NCI-H1436 treated with DMSO at 0.1 percent for 48 hours (cell line): ENCODE measurements at regions not wholly inside any gene's neighbourhood (a gene's known extent, or its start where the extent isn't known, plus 50 kb on each side); places are given as distances from the start of the nearest gene placed in this dataset.

ENCODE experiments used
- DNase-seq: peaks from one replicate; lab custom pipeline; 2025; lab: John Stamatoyannopoulos, UW

DNA sequence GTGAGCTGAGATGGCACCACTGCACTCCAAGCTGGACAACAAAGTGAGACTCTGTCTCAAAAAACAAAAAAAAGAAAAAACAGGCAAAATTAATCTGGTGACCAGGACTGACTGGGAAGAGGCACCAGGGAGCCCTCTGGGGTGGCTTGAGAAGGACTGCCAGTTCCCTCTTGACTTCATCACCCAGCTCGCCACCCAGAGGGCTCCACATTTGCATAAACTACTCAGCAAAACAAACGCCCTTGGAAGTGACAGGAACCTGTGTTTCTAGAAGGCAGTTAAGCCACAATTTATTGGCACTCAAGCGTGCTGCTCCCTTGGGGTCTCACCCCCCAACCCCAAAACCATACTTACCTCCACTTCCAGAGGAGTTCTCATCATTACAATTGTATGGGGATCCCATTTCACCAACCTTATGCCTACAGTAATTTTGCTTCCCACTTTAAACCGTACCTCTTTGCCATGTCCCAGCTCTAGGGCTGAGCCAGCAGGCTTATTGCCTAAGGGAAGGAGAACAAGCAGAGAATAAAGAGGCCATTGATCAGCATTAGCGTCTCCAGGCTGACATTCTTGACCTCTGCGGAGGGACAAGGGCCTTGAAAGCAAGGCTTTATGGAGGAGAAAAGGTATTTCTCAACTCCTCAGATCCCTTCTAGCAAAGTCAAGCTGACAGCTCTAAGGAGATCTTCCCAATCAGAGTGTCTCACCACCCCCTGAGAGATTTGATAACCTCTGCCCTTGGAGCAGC is 357.4 kb downstream of the SHQ1 start:
- DNase-seq: no peak

DNA sequence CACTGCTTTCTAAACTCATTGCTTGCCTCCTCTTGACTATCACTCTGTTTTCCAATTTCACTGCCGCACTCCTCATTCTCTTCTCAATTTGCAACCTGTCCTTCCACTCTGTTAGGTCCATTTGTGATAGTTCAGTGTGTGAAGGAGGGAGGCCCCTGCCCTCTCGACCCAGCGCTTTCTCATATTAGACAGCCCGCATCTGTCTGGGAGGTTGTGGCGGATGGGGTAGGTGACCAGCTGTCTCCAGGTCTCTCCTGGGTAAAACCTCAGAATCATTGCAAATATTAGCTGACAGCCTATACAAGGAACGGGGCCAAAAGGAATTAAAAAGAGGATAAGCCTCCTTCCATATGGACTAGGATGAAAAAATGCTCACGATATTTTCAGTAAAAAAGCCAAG is 358.3 kb downstream of the SHQ1 start:
- DNase-seq: no peak

DNA sequence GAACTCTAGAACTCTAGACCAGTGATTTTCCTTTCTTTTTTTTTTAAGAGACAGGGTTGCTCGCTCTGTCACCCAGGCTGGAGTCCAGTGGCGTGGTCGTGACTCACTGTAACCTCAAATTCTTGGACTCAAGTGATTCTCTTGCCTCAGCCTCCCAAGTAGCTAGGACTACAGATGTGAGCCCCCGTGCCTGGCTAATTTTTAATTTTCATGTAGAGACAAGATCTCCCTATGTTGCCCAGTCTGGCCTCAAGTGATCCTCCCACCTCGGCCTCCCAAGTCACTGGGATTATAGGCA is 359.6 kb downstream of the SHQ1 start:
- no peak for DNase-seq

DNA sequence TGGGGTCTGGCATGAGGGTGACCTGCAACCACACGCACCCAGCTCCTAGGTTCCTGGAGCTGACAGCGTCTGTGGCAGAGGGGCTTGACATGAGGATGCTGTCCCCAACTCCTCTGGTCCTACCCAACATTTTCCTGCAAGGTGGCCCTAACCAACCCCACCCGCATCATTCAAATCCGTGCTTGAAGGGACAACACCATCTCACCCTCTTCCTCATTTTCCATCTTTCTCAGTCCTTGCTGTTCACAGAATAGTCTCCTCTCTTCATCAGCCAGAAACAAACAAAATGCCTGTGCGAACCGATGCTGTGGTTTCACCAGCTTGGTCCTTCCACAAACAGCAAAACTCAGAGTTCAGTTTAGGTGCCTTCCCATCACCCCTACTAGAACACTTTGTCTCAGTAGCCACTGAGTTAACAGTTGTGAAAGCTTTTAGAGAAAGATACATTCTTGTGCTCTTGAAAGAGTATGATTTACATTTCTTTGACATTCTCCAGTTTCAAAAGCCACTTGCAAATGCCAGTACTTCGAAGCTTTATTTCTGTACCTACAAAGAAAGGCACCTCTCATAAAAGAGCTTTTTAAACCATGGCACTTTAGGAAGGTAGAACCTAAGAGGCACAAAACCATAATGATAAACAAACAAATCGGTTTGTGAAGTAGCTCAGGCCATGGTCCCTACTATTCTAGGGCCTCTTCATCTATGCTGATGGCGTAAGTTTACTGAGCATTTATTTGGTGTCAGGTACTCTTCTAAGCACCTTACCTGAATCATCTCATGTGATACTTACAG is 360.1 kb downstream of the SHQ1 start:
- no peak for DNase-seq

DNA sequence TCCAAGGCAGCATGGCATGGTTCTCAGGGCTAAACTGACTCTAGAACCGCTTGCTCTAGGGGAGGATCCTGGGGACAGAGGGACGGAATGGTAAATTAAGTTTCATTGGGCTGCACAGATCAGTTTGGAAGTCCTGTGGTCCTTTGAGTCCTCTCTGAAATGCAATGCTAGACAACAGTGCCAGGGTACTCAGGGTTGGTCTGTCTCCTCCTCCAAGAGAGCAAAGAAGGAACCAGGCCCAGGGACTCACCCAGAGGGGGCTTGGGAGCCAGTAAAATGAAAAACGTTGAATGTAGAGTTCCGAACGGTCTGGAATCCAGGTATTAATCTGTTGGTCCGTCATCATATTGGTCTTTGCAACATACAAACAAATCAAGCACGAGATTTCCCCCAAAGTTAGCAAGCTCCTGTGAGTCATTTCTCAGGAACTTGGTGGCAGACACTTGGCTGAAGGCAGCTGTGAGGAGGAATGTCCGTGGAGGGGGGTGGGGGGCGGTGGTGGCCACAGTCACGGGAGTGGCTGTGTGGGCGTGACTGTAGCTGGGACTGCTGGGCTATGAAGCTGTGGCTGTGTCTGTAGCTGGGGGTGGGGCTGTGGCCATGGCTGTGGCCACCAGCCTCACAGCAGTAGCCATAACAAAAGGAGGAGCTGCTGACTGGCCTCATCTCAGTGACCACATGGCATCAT is 361.0 kb downstream of the SHQ1 start:
- DNase-seq: no peak

DNA sequence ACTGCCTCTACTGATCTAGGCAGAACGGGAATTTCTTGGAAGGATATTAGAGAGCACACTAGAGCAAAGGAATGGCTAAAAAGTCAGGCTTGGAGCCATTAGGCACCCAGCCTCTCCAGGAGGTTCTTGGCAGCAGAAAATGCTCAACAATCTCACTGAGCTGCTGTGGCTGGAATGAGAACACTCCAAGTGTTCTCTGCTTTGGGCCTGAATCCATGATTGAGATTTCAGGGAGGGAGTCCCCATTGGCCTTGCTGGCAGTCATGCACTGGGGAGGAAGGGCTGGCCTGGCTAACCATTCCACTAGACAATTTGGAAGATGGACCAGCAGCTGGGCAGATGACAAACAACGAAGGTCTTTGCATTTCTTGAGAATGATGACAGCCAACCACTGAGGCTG is 362.6 kb downstream of the SHQ1 start:
- no peak for DNase-seq

DNA sequence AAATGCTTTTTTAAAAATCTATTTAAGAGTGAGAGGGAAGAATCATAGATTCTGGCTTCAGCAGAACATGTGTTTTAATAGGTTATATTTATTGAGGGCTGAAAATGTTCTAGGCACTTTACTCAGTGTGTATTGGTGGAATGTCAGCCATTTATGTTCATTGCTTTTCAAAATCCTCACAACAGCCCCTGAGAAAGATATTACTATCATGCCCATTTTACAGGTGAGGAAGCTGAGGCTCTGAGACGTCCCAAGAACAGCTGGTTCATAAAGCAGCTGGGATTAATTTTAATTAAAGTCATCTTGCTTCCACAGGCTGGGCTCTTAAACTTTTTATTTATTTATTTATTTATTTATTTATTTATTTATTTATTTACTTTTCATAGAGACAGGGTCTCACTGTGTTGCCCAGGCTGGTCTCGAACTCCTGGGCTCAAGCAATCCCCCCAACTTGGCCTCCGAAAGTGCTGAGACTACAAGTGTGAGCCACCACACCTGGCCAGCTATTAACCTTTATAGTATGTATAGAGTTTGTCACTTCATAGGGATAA is 364.6 kb downstream of the SHQ1 start:
- no peak for DNase-seq

DNA sequence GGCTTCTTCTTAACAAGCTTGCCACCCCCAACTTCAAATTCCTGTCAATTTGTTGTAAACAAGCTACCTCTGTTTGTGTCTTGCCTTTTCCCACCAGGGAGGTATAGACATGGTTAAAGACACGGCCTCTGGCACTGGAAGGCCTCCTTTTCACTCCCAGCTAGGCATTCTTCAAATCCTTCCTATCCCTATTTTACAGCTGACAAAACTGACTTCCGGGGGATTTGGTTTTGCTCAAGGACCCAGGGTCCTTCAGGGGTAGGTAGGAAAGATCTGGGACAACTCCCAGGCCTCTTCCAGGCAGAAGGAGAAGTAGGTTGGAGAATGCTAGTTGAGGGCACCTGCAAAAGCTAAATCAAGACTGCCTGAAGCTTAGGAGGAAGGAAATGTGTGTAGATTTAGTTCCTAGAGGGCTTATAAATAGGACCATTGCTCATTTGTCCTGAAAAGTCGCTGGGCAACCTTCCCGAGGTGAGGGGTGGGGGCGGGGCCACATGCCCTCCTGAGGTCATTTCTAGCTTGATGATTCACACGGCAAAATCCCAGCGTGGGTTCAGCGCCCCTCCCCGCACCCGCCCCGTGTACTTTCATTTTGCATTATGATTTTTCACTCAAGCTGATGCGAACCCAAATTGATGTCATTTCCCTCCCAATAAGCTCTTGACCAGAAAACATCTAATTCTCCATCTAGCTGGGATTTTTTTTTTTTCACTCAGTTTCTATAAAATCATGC is 365.5 kb downstream of the SHQ1 start:
- DNase-seq: no peak

DNA sequence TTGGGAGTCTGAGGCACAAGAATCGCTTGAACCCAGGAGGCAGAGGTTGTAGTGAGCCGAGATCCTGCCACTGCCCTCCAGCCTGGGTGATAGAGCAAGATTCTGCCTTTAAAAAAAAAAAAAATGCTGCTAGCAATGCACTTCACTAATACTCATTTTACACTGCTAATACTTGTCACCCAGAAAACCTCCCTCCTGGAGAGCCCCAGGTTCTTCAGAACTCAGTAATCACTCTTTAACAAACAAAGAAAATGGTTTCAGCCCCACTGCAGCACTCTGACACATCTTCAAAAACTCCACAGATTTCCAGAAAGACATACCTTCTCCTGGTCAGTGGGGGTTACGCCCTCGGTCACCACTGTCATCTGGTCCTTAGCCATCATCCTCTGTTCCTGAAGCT is 366.7 kb downstream of the SHQ1 start:
- DNase-seq: no peak

DNA sequence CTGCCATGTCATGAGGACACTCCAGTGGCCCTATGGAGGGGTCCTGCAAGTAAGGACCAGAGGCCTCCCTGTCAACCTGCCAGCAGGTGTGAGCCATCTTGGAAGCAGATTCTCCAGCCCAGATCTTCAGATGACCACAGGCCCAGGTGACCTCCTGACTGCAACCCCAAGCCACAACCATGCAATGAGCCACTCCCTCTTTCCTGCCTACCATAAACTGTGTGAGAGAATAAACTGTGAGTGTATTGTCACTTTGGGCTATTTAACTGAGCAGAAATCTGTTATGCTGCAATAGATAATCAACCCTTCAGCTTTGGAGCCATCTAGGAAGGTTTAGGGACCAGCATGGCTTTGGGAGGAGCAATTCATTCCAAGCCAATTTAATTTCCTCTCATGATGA is 367.9 kb downstream of the SHQ1 start:
- DNase-seq: no peak

DNA sequence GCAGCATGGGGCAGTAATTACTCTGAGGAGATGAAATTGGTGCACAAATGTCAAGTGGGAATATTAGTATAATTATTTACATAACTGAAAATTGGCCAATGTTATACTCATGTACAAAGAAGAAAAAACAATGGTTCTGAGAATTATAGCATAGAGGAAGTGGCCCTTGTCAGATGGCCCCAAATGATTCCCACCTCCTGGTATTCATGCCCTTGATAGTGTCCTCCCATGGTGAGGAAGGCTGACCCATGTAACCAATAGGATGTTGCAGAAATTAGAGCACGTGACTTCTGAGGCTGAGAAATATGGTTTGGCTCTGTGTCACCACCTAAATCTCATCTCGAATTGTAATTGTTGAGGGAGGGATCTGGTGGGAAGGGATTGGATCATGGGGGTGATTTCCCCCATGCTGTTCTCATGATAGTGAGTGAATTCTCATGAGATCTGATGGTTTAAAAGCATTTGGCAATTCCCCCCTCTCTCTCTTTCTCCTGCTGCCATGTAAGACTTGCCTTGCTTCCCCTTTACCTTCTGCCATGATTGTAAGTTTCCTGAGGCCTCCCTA is 368.5 kb downstream of the SHQ1 start:
- DNase-seq: no peak

DNA sequence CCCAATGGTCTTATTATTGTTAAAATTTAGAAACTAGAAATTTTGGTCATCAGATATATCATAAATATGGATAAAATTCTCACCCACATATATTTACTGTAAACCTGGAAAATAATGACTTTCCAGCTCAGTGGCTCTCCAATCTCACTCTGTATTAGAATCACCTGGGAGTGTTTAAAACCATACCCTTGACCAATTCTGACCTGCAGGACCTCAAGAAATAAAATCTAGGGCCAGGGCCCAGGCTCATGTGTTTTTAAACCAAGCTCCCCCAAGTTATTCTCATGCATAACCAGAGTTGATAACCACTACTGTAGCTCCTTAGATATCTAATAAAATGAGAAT is 372.1 kb downstream of the SHQ1 start:
- no peak for DNase-seq

DNA sequence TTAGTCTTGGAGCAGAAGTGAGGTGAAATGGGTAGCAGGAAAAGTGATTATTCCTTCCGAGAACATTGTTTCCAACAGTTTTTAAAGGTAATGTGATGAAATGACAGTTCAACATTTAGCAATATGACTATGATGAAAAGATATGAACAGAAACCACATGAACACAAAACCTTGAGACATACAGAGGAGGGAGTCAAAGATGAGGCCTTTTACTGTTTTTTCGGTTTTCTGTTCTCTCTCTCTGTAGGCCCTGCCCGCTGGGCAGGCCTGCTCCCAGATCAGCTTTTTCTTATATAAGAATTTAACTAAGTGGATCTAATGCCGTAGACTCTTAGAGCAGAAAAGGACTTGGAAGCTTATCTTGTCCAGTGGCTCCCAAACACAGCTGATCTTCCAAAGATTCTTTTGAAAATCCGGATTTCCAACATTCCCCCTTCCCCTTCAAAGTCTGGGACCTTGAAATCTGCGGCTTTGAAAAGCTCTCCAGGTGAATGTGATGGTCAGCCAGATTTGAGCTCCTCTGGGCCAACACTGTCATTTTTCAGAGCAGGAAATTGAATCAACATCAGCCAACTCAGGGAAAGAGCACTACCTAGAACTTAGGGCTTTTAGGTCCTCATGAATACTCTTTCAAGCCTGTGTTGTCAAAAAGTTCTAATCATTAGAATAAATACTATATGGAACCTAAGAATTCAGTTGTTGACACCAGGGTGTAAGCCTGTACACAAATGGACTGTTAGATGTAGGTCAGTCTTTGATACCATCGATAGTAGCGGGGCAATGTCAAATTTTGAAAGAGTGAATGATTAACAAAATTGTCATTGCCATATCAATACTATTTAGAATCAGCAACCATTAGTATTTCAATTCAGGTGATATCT is 372.7 kb downstream of the SHQ1 start:
- no peak for DNase-seq

DNA sequence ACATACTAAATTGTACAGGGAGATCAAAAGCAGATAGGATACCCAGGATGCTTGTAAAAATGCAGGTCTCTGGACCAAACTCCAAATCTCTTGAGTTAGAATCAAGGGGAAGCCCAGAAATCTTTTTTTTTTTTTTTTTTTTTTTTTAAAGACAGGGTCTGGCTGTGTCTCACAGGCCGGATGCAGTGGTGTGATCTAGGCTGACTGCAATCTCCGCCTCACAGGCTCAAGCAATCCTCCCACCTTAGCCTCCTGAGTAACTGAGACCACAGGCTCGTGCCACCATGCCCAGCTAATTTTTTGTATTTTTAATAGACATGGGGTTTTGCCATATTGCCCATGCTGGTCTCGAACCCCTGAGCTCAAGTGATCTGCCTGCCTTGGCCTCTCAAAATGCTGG is 373.5 kb downstream of the SHQ1 start:
- no peak for DNase-seq

DNA sequence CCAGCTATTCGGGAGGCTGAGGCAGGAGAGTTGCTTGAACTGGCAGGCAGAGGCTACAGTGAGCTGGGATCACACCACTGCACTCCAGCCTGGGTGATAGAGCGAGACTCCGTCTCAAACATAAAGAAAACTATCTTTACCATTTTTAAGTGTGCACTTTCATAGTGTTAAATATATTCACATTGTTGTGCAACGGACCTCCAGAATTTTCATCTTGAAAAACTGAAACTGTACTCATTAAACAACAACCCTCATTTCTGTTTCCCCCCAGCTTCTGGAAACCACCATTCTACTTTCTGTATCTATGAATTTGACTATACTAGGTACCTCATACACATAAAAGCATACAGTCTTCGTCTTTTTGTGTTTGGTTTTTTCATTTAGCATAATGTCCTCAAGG is 375.1 kb downstream of the SHQ1 start:
- DNase-seq: no peak

DNA sequence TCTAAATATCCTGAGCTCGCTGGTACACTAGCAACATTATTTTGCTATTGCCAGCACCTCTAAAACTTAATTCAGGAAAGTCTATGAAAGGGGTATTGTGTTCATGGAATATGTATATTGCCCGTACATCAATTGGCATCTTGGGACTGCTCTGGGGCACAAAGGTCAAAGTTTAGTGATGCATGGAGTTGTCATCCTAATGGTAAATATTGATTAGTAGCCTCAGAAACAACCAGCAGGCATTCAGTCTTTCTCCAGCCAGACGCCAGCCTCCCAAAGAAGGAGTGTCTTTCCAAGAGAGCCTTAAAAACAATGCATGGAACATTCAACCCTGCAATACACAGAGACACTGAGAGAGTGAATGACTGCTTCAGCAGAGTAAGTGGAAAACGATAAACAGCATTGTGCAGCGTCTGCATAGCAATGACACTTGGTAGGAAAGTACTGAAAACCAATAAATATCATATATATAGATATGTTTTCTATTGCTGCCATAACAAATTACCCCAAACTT is 377.3 kb downstream of the SHQ1 start:
- no peak for DNase-seq

DNA sequence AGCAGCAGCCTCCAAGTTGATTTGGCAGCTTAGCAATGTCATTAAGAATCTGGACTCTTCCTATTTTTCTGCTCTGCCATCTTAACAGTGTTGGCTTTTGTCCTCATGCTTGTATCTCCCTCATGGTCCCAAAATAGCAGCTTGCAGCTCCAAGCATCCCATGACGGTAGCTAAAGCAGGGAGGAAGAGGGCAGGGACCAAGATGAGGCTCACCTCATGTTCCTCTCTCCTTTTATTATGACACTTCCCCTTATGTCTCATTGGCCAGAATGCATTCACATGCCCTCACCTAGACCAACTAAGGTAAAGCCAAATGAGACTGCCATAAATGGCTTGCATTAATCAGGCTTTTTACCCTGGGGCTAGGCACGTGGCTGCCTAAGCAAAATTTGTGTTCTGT is 382.4 kb downstream of the SHQ1 start:
- no peak for DNase-seq

DNA sequence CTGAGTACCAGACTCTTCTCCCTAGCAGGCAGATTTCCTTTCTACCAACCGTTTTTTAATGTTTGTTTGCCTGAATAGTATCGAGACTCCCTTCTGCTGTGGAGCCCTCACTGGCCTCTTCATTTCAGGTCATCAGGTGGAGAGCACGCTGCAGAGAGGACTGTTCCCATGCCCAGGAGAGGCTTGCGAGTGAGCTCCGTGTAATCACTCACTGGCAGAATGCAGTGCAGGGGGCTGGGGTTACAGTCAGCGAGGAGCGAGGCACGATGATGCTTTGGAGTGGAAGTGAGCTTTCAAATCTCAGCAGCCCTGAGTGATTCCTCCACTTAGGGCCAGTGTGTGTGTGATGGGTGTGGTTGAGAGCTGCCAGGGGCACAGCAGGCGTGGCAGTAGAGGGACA is 385.2 kb downstream of the SHQ1 start:
- no peak for DNase-seq

DNA sequence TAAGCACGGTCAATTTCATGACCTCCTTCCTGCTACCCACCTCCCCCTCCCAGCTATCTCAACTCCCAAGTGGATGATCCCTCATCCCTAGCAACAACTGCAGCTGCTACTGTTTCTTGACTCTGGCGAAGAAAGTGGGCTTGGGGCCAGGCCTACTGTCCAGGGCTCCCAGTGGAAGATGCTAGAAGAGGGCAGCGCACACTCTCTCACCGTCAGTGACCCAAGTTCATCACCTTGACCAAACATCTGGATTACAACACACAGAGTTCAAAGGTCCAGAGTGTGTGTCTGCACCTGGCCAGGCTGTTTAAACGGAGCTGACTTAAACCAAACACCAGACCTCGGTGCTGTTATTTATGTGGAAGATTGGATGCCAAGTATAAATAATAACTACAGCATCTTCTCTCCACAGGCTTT is 385.6 kb downstream of the SHQ1 start:
- no peak for DNase-seq

DNA sequence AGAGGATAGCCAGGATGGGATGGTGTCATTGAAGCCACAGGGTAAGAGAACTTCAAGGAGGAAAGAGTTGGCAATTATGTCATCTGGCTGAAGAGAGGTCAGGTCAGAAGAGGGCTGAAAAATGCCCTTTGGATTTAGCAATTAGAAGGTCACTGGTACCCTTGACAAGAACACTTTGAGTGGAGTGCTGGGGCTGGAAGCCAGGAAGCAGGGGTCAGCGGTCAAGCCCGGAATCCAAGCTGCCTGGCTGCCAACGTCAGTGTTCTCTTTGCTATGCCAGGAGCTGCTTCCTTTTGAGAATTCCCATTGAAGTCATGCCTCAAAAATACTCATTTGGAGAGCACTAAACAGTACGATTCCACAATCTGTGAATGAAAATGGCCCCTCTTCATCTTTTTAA is 386.5 kb downstream of the SHQ1 start:
- DNase-seq: no peak
